ENCODE measurements at regions not wholly inside any gene's neighbourhood (a gene's known extent, or its start where the extent isn't known, plus 50 kb on each side); places are given as distances from the start of the nearest gene placed in this dataset.

- no peaks in the 10 kb centered on the region for H3K36me3 ChIP-seq (ENCODE audit: insufficient read depth, low read length)
- H3K27ac ChIP-seq, result no peak overlapping the region
- TF ChIP-seq POLR2AphosphoS5 (IDR thresholded peaks at IDR 0.05; ENCODE audit: borderline replicate concordance, low read depth, low read length), result no peak
- no peak for TF ChIP-seq EZH2 (IDR thresholded peaks at IDR 0.05)
- no peak for TF ChIP-seq FOXP2 (optimal IDR thresholded peaks at IDR 0.05; ENCODE audit: control extremely low read depth, extremely low read length, insufficient read depth)
- H3K9me3 ChIP-seq (ENCODE audit: low read depth, low read length), result no peaks in the 10 kb centered on the region
- no peak for DNase-seq (ENCODE audit: low read depth, low spot score)
- H3K9ac ChIP-seq (ENCODE audit: insufficient read length), result no peak overlapping the region
- H3K4me3 ChIP-seq, result no peak overlapping the region
These were observed 136.2 kb downstream of the NDUFA12 start for GRCh38 chr12:94867066-94867855.

GRCh38 chr12:94864987-94865386 is 138.5 kb downstream of the NDUFA12 start:
- no peak for DNase-seq (ENCODE audit: low read depth, low spot score)
- H3K36me3 ChIP-seq (ENCODE audit: insufficient read depth, low read length), result no peaks in the 10 kb centered on the region
- H3K9me3 ChIP-seq (ENCODE audit: low read depth, low read length), result no peaks in the 10 kb centered on the region
- no peak overlapping the region for H3K27ac ChIP-seq
- H3K9ac ChIP-seq (ENCODE audit: insufficient read length), result no peak overlapping the region
- TF ChIP-seq FOXP2 (optimal IDR thresholded peaks at IDR 0.05; ENCODE audit: control extremely low read depth, extremely low read length, insufficient read depth) (no peak), EZH2 (IDR thresholded peaks at IDR 0.05) (no peak), POLR2AphosphoS5 (IDR thresholded peaks at IDR 0.05; ENCODE audit: borderline replicate concordance, low read depth, low read length) (no peak)
- H3K4me3 ChIP-seq, result no peak overlapping the region

- H3K27ac ChIP-seq, result no peak overlapping the region
- H3K9me3 ChIP-seq (ENCODE audit: low read depth, low read length), result no peaks in the 10 kb centered on the region
- H3K36me3 ChIP-seq (ENCODE audit: insufficient read depth, low read length), result no peaks in the 10 kb centered on the region
- H3K9ac ChIP-seq (ENCODE audit: insufficient read length), result no peak overlapping the region
- no peak overlapping the region for H3K4me3 ChIP-seq
- TF ChIP-seq POLR2AphosphoS5 (IDR thresholded peaks at IDR 0.05; ENCODE audit: borderline replicate concordance, low read depth, low read length) (no peak), FOXP2 (optimal IDR thresholded peaks at IDR 0.05; ENCODE audit: control extremely low read depth, extremely low read length, insufficient read depth) (no peak), EZH2 (IDR thresholded peaks at IDR 0.05) (no peak)
- DNase-seq (ENCODE audit: low read depth, low spot score), result no peak
These were observed 140.0 kb downstream of the NDUFA12 start for GRCh38 chr12:94863321-94864035.

DNA sequence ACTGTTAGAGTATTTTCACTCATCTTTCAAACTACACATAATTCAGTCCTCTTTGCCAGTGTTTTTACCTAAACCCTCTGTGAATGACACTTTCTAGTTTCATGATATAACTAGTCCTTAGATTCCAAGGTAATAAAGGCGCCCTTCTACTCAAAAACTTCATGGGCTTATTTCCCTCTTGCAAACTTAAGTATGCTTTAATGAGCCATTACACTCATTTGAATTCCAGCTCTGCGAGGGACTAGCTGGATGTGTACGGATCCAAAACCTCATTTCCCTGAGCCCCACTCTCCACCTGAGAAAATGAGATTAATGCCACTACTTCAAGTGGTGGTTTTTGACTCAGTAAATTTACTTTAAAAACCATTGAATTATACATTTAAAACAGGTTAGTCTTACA is 141.1 kb downstream of the NDUFA12 start:
- H3K9me3 ChIP-seq (ENCODE audit: low read depth, low read length), result no peaks in the 10 kb centered on the region
- no peak overlapping the region for H3K4me3 ChIP-seq
- TF ChIP-seq POLR2AphosphoS5 (IDR thresholded peaks at IDR 0.05; ENCODE audit: borderline replicate concordance, low read depth, low read length), result no peak
- no peak for TF ChIP-seq FOXP2 (optimal IDR thresholded peaks at IDR 0.05; ENCODE audit: control extremely low read depth, extremely low read length, insufficient read depth)
- TF ChIP-seq EZH2 (IDR thresholded peaks at IDR 0.05), result no peak
- no peaks in the 10 kb centered on the region for H3K36me3 ChIP-seq (ENCODE audit: insufficient read depth, low read length)
- H3K9ac ChIP-seq (ENCODE audit: insufficient read length), result no peak overlapping the region
- DNase-seq (ENCODE audit: low read depth, low spot score), result no peak
- H3K27ac ChIP-seq, result no peak overlapping the region

DNA sequence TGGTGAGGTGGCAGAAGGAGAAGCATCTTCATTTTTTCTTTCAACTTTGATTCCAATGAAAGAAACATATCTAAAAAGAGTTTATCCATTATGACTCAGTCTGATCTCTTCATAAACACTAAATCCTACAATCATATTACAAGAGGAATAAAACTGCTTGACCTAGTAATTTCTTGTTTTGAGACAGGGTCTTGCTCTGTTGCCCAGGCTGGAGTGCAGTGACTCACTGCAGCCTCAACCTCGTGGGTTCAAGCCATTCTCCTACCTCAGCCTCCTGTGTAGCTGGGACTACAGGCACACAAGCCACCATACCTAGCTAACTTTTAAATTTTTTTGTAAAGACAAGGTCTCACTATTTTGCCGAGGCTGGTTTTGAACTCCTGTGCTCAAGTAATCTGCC is 147.2 kb downstream of the NDUFA12 start:
- H3K36me3 ChIP-seq (ENCODE audit: insufficient read depth, low read length), result no peaks in the 10 kb centered on the region
- H3K4me3 ChIP-seq, result no peak overlapping the region
- no peak overlapping the region for H3K9ac ChIP-seq (ENCODE audit: insufficient read length)
- TF ChIP-seq EZH2 (IDR thresholded peaks at IDR 0.05) (no peak), FOXP2 (optimal IDR thresholded peaks at IDR 0.05; ENCODE audit: control extremely low read depth, extremely low read length, insufficient read depth) (no peak)
- no peaks in the 10 kb centered on the region for H3K9me3 ChIP-seq (ENCODE audit: low read depth, low read length)
- DNase-seq (ENCODE audit: low read depth, low spot score), result no peak
- no peak overlapping the region for H3K27ac ChIP-seq

DNA sequence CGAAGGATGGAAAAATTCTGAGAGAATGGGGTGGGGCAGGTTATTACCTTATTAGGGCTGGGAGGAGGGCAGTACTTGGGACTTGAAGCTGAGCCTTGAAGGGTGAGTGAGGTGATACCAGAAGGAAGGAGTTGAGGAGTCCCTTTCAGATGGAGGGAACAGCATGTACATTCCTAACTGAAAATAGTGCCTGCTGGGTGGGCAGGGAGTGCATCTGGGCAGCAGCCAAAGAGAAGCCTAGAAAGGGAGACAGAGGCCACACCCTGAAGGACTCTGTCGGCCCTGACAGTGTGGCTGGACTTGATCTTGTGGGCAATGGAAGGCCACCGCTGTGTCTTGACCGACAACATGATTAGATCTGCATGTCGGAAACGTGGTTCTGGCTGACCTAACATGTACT is 147.6 kb downstream of the NDUFA12 start:
- no peak overlapping the region for H3K9ac ChIP-seq (ENCODE audit: insufficient read length)
- no peaks in the 10 kb centered on the region for H3K36me3 ChIP-seq (ENCODE audit: insufficient read depth, low read length)
- TF ChIP-seq EZH2 (IDR thresholded peaks at IDR 0.05) (no peak), POLR2AphosphoS5 (IDR thresholded peaks at IDR 0.05; ENCODE audit: borderline replicate concordance, low read depth, low read length) (no peak), FOXP2 (optimal IDR thresholded peaks at IDR 0.05; ENCODE audit: control extremely low read depth, extremely low read length, insufficient read depth) (no peak)
- no peak for DNase-seq (ENCODE audit: low read depth, low spot score)
- no peak overlapping the region for H3K27ac ChIP-seq
- H3K4me3 ChIP-seq, result no peak overlapping the region
- no peaks in the 10 kb centered on the region for H3K9me3 ChIP-seq (ENCODE audit: low read depth, low read length)

- Histone ChIP-seq H3K36me3 (ENCODE audit: insufficient read depth, low read length) (no peaks in the 10 kb centered on the region), H3K4me3 (no peak overlapping the region), H3K27ac (no peak overlapping the region), H3K9ac (ENCODE audit: insufficient read length) (no peak overlapping the region), H3K9me3 (ENCODE audit: low read depth, low read length) (no peaks in the 10 kb centered on the region)
- no peak for DNase-seq (ENCODE audit: low read depth, low spot score)
- TF ChIP-seq FOXP2 (optimal IDR thresholded peaks at IDR 0.05; ENCODE audit: control extremely low read depth, extremely low read length, insufficient read depth) (no peak), POLR2AphosphoS5 (IDR thresholded peaks at IDR 0.05; ENCODE audit: borderline replicate concordance, low read depth, low read length) (no peak), EZH2 (IDR thresholded peaks at IDR 0.05) (no peak)
These were observed 152.0 kb downstream of the NDUFA12 start for GRCh38 chr12:94851396-94852028.

DNA sequence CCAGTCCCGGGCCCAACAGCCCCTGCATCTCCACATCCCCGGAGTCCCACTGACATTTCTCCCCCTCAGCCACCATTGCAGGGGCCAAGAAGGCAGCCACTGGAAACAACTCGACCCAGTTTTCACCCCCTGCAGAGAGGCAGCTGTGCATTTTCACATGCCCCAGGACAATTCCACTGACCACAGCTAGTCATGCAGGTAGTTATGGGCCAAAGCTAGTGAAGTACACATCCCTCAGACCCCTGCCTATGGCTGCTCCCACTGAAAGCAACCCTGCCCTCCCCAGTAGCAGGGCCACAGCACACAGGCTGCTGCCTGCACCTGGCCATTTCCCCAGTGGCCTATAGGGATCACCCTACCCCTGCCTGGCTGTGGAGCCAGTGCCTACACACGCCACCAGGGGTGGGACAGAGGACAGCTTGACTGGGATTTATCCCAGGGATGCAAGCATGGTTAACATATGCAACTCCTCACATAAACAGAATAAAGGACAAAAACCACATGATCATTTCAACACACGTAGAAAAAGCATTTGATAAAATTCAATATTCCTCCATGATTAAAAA is 154.0 kb downstream of the NDUFA12 start:
- Histone ChIP-seq H3K36me3 (ENCODE audit: insufficient read depth, low read length) (no peaks in the 10 kb centered on the region), H3K9me3 (ENCODE audit: low read depth, low read length) (no peaks in the 10 kb centered on the region), H3K27ac (no peak overlapping the region), H3K9ac (ENCODE audit: insufficient read length) (no peak overlapping the region), H3K4me3 (no peak overlapping the region)
- TF ChIP-seq EZH2 (IDR thresholded peaks at IDR 0.05) (no peak), FOXP2 (optimal IDR thresholded peaks at IDR 0.05; ENCODE audit: control extremely low read depth, extremely low read length, insufficient read depth) (no peak), POLR2AphosphoS5 (IDR thresholded peaks at IDR 0.05; ENCODE audit: borderline replicate concordance, low read depth, low read length) (no peak)
- no peak for DNase-seq (ENCODE audit: low read depth, low spot score)

Measured in SK-N-MC (cell line).